WTC11 (cell line): ENCODE measurements at regions not wholly inside any gene's neighbourhood (a gene's known extent, or its start where the extent isn't known, plus 50 kb on each side); places are given as distances from the start of the nearest gene placed in this dataset.

ENCODE experiments used
- ATAC-seq: fragments of 200-7000 bp; cut with Tn5 transposase; 2 replicates; pipeline ENCODE4 v1.10.0; 2021; ENCODE audit warnings: mild to moderate bottlenecking, moderate library complexity
- CTCF ChIA-PET: fragments of 300-600 bp; sonication (Branson Sonifier 250); formaldehyde crosslinking; loops from one replicate; lab custom pipeline; 2021; ENCODE audit warnings: antibody characterized with exemption; lab: Charles Lee
- POLR2A ChIA-PET: fragments of 350-600 bp; sonication (Branson Sonifier 250); formaldehyde crosslinking; loops from one replicate; lab custom pipeline; 2021; ENCODE audit warnings: antibody characterized with exemption; lab: Charles Lee
- DNase-seq: peaks from one replicate; pipeline ENCODE4 v3.0.0; 2021; ENCODE audit warnings: low spot score
- H3K27ac Mint-ChIP-seq: 2 replicates; pipeline ENCODE4 v1.8.0; 2021; ENCODE audit warnings: mixed read lengths
- H3K27me3 Mint-ChIP-seq: 2 replicates; pipeline ENCODE4 v1.8.0; 2021; ENCODE audit warnings: low read depth, mild to moderate bottlenecking, moderate library complexity, mixed read lengths
- H3K36me3 Mint-ChIP-seq: 2 replicates; pipeline ENCODE4 v1.8.0; 2021; ENCODE audit warnings: mixed read lengths
- H3K4me1 Mint-ChIP-seq: 2 replicates; pipeline ENCODE4 v1.8.0; 2022; ENCODE audit warnings: mixed read lengths
- H3K4me3 Mint-ChIP-seq: 2 replicates; pipeline ENCODE4 v1.8.0; 2021; ENCODE audit warnings: mild to moderate bottlenecking, moderate library complexity, mixed read lengths
- H3K9me3 Mint-ChIP-seq: 2 replicates; pipeline ENCODE4 v1.8.0; 2021; ENCODE audit warnings: mixed read lengths
- AFF4 ChIP-seq: sonication (generic); formaldehyde crosslinking; IDR thresholded peaks from 2 replicates; pipeline ENCODE4 v1.8.1; 2023; ENCODE audit warnings: mild to moderate bottlenecking, missing genetic modification reagents, borderline replicate concordance
- CBFB ChIP-seq: sonication (generic); formaldehyde crosslinking; IDR thresholded peaks from 2 replicates; pipeline ENCODE4 v1.8.1; 2022; ENCODE audit warnings: mild to moderate bottlenecking, low read depth, missing genetic modification reagents
- CTCF ChIP-seq: fragments of 200-600 bp; IDR thresholded peaks from 2 replicates; pipeline ENCODE4 v1.8.0; 2022; ENCODE audit warnings: antibody characterized with exemption
- NFE2L1 ChIP-seq: sonication (generic); formaldehyde crosslinking; IDR thresholded peaks from 2 replicates; pipeline ENCODE4 v1.8.1; 2023; ENCODE audit warnings: missing genetic modification reagents
- PRRX2 ChIP-seq: fragments of 250-450 bp; sonication (Bioruptor Pico); IDR thresholded peaks from 2 replicates; pipeline ENCODE4 v1.8.0; 2021; ENCODE audit warnings: mild to moderate bottlenecking
- RORB ChIP-seq: fragments of 250-450 bp; sonication (Bioruptor Pico); IDR thresholded peaks from 2 replicates; pipeline ENCODE4 v1.9.0; 2021; ENCODE audit warnings: mild to moderate bottlenecking
- SP1 ChIP-seq: sonication (generic); formaldehyde crosslinking; conservative IDR thresholded peaks from 2 replicates; pipeline ENCODE4 v1.8.1; 2022; ENCODE audit warnings: missing genetic modification reagents
- TEAD4 ChIP-seq: sonication (generic); formaldehyde crosslinking; IDR thresholded peaks from 2 replicates; pipeline ENCODE4 v1.8.0; 2022; ENCODE audit warnings: mild to moderate bottlenecking, missing genetic modification reagents
- ZNF121 ChIP-seq: sonication (generic); formaldehyde crosslinking; IDR thresholded peaks from 2 replicates; pipeline ENCODE4 v1.8.0; 2023; ENCODE audit warnings: missing genetic modification reagents
- ZNF281 ChIP-seq: sonication (generic); formaldehyde crosslinking; IDR thresholded peaks from 2 replicates; pipeline ENCODE4 v1.8.0; 2023; ENCODE audit warnings: mild to moderate bottlenecking, missing genetic modification reagents
- ZNF317 ChIP-seq: sonication (generic); formaldehyde crosslinking; IDR thresholded peaks from 2 replicates; pipeline ENCODE4 v1.8.1; 2023; ENCODE audit warnings: low read depth, mild to moderate bottlenecking, moderate library complexity, missing genetic modification reagents, borderline replicate concordance
- ZNF532 ChIP-seq: fragments of 250-450 bp; sonication (Bioruptor Pico); IDR thresholded peaks from 2 replicates; pipeline ENCODE4 v1.9.0; 2021; ENCODE audit warnings: mild to moderate bottlenecking, borderline replicate concordance
- TF ChIP-seq, protein P1 (sequence below): fragments of 250-450 bp; sonication (Bioruptor Pico); conservative IDR thresholded peaks from 2 replicates; pipeline ENCODE4 v1.9.0; 2021; ENCODE audit warnings: mild to moderate bottlenecking
- TF ChIP-seq, protein P2 (sequence below): sonication (generic); formaldehyde crosslinking; IDR thresholded peaks from 2 replicates; pipeline ENCODE4 v1.8.0; 2023; ENCODE audit warnings: missing genetic modification reagents
- TF ChIP-seq, protein P3 (sequence below): sonication (generic); formaldehyde crosslinking; IDR thresholded peaks from 2 replicates; pipeline ENCODE4 v1.8.0; 2023; ENCODE audit warnings: missing genetic modification reagents, mild to moderate bottlenecking, borderline replicate concordance

- TF ChIP-seq AFF4 (CRISPR knock-in tag), result no peak
- no peak for TF ChIP-seq ZNF121
- TF ChIP-seq PRRX2 (CRISPR knock-in tag), result no peak
Measured at GRCh38 chr9:113818391-113818790, 57.7 kb upstream of the ZNF618 start (continued).

- Mint-ChIP-seq H3K27me3 (peaks cover 21% of the 10 kb centered on the region), H3K36me3 (no peaks in the 10 kb centered on the region), H3K4me3 (no peak overlapping the region), H3K4me1 (no peaks in the 10 kb centered on the region), H3K27ac (no peak overlapping the region), H3K9me3 (peaks cover 14% of the 10 kb centered on the region)
- ATAC-seq (no peak), DNase-seq (no peak)
- CTCF ChIA-PET, result no interaction called here
- POLR2A ChIA-PET, result no interaction called here
- TF ChIP-seq ZNF281 (CRISPR knock-in tag) (no peak), ZNF317 (CRISPR knock-in tag) (no peak), TEAD4 (CRISPR knock-in tag) (no peak), CBFB (CRISPR knock-in tag) (no peak), SP1 (no peak), RORB (no peak), CTCF (no peak), NFE2L1 (CRISPR knock-in tag) (no peak), ZNF532 (CRISPR knock-in tag) (no peak)
- TF ChIP-seq, protein P1, sequence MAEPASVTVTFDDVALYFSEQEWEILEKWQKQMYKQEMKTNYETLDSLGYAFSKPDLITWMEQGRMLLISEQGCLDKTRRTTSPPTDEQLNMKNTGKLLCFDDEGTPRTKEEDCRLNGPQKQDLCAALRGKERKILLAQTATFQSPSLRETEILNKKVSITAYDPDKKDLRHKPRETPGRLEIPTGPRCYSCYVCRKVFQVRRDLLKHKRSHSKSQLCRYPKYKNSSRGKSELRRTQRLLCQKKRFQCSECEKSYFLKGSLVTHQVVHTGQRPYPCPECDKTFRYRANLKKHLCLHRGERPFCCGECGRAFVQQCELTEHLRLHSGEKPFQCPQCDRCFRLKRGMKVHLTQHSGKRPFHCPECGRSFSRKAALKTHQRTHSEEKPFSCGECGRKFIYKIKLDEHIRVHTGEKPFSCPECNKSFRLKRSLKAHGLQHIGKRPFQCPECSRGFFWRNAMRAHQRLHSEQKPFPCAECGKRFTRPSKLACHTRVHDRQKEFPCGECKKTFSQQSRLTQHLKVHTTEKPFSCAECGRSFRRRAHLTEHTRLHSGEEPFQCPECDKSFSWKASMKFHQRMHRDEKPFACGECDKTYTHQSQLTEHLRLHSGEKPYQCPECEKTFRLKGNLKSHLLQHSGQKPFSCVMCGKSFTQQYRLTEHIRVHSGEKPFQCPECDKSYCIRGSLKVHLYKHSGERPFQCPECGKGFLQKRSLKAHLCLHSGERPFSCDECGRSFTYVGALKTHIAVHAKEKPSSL, result no peak
- TF ChIP-seq, protein P2, sequence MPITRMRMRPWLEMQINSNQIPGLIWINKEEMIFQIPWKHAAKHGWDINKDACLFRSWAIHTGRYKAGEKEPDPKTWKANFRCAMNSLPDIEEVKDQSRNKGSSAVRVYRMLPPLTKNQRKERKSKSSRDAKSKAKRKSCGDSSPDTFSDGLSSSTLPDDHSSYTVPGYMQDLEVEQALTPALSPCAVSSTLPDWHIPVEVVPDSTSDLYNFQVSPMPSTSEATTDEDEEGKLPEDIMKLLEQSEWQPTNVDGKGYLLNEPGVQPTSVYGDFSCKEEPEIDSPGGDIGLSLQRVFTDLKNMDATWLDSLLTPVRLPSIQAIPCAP (CRISPR knock-in tag), result no peak
- TF ChIP-seq, protein P3, sequence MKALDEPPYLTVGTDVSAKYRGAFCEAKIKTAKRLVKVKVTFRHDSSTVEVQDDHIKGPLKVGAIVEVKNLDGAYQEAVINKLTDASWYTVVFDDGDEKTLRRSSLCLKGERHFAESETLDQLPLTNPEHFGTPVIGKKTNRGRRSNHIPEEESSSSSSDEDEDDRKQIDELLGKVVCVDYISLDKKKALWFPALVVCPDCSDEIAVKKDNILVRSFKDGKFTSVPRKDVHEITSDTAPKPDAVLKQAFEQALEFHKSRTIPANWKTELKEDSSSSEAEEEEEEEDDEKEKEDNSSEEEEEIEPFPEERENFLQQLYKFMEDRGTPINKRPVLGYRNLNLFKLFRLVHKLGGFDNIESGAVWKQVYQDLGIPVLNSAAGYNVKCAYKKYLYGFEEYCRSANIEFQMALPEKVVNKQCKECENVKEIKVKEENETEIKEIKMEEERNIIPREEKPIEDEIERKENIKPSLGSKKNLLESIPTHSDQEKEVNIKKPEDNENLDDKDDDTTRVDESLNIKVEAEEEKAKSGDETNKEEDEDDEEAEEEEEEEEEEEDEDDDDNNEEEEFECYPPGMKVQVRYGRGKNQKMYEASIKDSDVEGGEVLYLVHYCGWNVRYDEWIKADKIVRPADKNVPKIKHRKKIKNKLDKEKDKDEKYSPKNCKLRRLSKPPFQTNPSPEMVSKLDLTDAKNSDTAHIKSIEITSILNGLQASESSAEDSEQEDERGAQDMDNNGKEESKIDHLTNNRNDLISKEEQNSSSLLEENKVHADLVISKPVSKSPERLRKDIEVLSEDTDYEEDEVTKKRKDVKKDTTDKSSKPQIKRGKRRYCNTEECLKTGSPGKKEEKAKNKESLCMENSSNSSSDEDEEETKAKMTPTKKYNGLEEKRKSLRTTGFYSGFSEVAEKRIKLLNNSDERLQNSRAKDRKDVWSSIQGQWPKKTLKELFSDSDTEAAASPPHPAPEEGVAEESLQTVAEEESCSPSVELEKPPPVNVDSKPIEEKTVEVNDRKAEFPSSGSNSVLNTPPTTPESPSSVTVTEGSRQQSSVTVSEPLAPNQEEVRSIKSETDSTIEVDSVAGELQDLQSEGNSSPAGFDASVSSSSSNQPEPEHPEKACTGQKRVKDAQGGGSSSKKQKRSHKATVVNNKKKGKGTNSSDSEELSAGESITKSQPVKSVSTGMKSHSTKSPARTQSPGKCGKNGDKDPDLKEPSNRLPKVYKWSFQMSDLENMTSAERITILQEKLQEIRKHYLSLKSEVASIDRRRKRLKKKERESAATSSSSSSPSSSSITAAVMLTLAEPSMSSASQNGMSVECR (CRISPR knock-in tag), result no peak
Measured at GRCh38 chr9:113822315-113822714, 53.8 kb upstream of the ZNF618 start.
